ENCODE measurements at regions not wholly inside any gene's neighbourhood (a gene's known extent, or its start where the extent isn't known, plus 50 kb on each side); places are given as distances from the start of the nearest gene placed in this dataset.

GRCh38 chr12:39205969-39206368 lies 237.0 kb downstream of the KIF21A start:
- Histone ChIP-seq H2BK120ac (ENCODE audit: low read depth, low read length, poor library complexity, severe bottlenecking) (no peak overlapping the region), H3K79me2 (ENCODE audit: insufficient read depth, low read length) (no peaks in the 10 kb centered on the region), H3K14ac (ENCODE audit: insufficient read depth, low read length) (no peak overlapping the region), H2AK5ac (ENCODE audit: insufficient read length, low read length) (no peak overlapping the region), H2BK20ac (ENCODE audit: low read depth, low read length, poor library complexity, severe bottlenecking) (no peak overlapping the region), H2BK12ac (ENCODE audit: insufficient read length, low read depth, low read length) (no peak overlapping the region), H3K23me2 (ENCODE audit: insufficient read length, low read depth, low read length, poor library complexity, severe bottlenecking) (no peaks in the 10 kb centered on the region), H3K79me1 (ENCODE audit: insufficient read depth, low read depth, low read length, poor library complexity, severe bottlenecking) (no peaks in the 10 kb centered on the region), H4K8ac (replicated peaks; ENCODE audit: insufficient read length, low read depth, low read length) (no peak overlapping the region), H3K56ac (ENCODE audit: insufficient read length, low read depth, low read length) (no peak overlapping the region), H3K23ac (ENCODE audit: insufficient read length, low read depth, low read length) (no peak overlapping the region), H2BK15ac (ENCODE audit: low read depth, low read length) (no peak overlapping the region), H3K18ac (ENCODE audit: insufficient read length, low read depth, low read length) (no peak overlapping the region), H4K5ac (ENCODE audit: insufficient read length, low read depth, low read length) (no peak overlapping the region), H3K4me1 (ENCODE audit: insufficient read depth, low read length) (no peaks in the 10 kb centered on the region), H4K20me1 (ENCODE audit: control insufficient read depth, insufficient read depth, insufficient read length) (no peaks in the 10 kb centered on the region), H2BK5ac (ENCODE audit: insufficient read length, low read length) (no peak overlapping the region), H3T11ph (ENCODE audit: low read length) (no peak overlapping the region), H3K9ac (ENCODE audit: extremely low read depth, insufficient read length, low read length) (no peak overlapping the region), H3K27me3 (ENCODE audit: insufficient read depth, low read length) (no peaks in the 10 kb centered on the region), H3K4me2 (ENCODE audit: insufficient read depth, insufficient read length, low read length) (no peak overlapping the region), H3K9me3 (ENCODE audit: control insufficient read depth, low read depth, low read length) (no peaks in the 10 kb centered on the region), H3K4ac (ENCODE audit: low read depth, low read length) (no peak overlapping the region), H2AFZ (ENCODE audit: low read length) (no peak overlapping the region), H4K91ac (ENCODE audit: insufficient read length, low read depth, low read length) (no peak overlapping the region), H3K27ac (ENCODE audit: insufficient read length, low read depth, low read length) (no peak overlapping the region)
- peaks cover 2 to 25% (median 6%) of the 10 kb centered on the region in 3 experiments; a peak in 5 of 7 replicates for H3K36me3 Mint-ChIP-seq (ENCODE audit: insufficient read depth in 1 of 3, low read depth in 3 of 3)
- TF ChIP-seq CTCF (conservative IDR thresholded peaks at IDR 0.05), result no peak
- H3K4me1 Mint-ChIP-seq, result no peaks in the 10 kb centered on the region
- H3K27me3 Mint-ChIP-seq (ENCODE audit: low read depth), result no peaks in the 10 kb centered on the region; the same call in 1 of the 2 replicates
- no CpG with 5 or more reads among the region's 4 CpGs for WGBS (ENCODE audit: extremely low coverage, insufficient read length, low lambda C conversion rate)
- DNase-seq, result no peak
- no peak overlapping the region for H3K4me3 Mint-ChIP-seq
- H3K27ac Mint-ChIP-seq, result no peak overlapping the region
- H3K9me3 Mint-ChIP-seq, result peaks cover 33 to 35% of the 10 kb centered on the region in 2 experiments

Measured in H9 (cell line).